ENCODE measurements at regions not wholly inside any gene's neighbourhood (a gene's known extent, or its start where the extent isn't known, plus 50 kb on each side); places are given as distances from the start of the nearest gene placed in this dataset.

- Mint-ChIP-seq H3K27me3 (ENCODE audit: insufficient read depth) (no peaks in the 10 kb centered on the region), H3K36me3 (ENCODE audit: low read depth) (no peaks in the 10 kb centered on the region), H3K4me3 (no peak overlapping the region), H3K9me3 (no peaks in the 10 kb centered on the region), H3K27ac (no peak overlapping the region), H3K4me1 (no peaks in the 10 kb centered on the region)
- Histone ChIP-seq H3K4me3 (ENCODE audit: low read length) (no peak overlapping the region), H3K27ac (ENCODE audit: low read depth, low read length) (no peak overlapping the region), H3K9ac (ENCODE audit: extremely low read depth, low read length, poor library complexity, severe bottlenecking) (no peak overlapping the region), H3K4me1 (ENCODE audit: control insufficient read depth, insufficient read depth, low read length) (no peaks in the 10 kb centered on the region), H3K36me3 (ENCODE audit: control insufficient read depth, insufficient read depth, low read length) (no peaks in the 10 kb centered on the region), H3K9me3 (ENCODE audit: control insufficient read depth, low read length) (no peaks in the 10 kb centered on the region), H3K27me3 (ENCODE audit: control insufficient read depth, insufficient read depth, low read length, poor library complexity, severe bottlenecking) (no peaks in the 10 kb centered on the region)
- TF ChIP-seq CTCF (conservative IDR thresholded peaks at IDR 0.05) = no peak
- WGBS, 2 experiments (ENCODE audit: insufficient coverage in 1 of 2, insufficient read length in 1 of 2) = 86 to 100% methylated on average over 2 of the region's 3 CpGs
- DNase-seq = no peak
Observed at GRCh38 chr7:119937745-119938144, 335.2 kb upstream of the KCND2 start.

- Mint-ChIP-seq H3K4me3 (no peak overlapping the region), H3K36me3 (ENCODE audit: low read depth) (no peaks in the 10 kb centered on the region), H3K27me3 (ENCODE audit: insufficient read depth) (no peaks in the 10 kb centered on the region), H3K27ac (no peak overlapping the region), H3K9me3 (no peaks in the 10 kb centered on the region), H3K4me1 (no peaks in the 10 kb centered on the region)
- H3K4me3 ChIP-seq (ENCODE audit: low read length) = no peak overlapping the region
- no peaks in the 10 kb centered on the region for H3K9me3 ChIP-seq (ENCODE audit: control insufficient read depth, low read length)
- H3K27me3 ChIP-seq (ENCODE audit: control insufficient read depth, insufficient read depth, low read length, poor library complexity, severe bottlenecking) = no peaks in the 10 kb centered on the region
- no peak overlapping the region for H3K27ac ChIP-seq (ENCODE audit: low read depth, low read length)
- no peaks in the 10 kb centered on the region for H3K4me1 ChIP-seq (ENCODE audit: control insufficient read depth, insufficient read depth, low read length)
- no peaks in the 10 kb centered on the region for H3K36me3 ChIP-seq (ENCODE audit: control insufficient read depth, insufficient read depth, low read length)
- DNase-seq = no peak
- WGBS, 2 experiments (ENCODE audit: insufficient coverage in 1 of 2, insufficient read length in 1 of 2) = 93 to 96% methylated on average over 3 to 5 of the region's 5 CpGs
- TF ChIP-seq CTCF (conservative IDR thresholded peaks at IDR 0.05) = no peak
- H3K9ac ChIP-seq (ENCODE audit: extremely low read depth, low read length, poor library complexity, severe bottlenecking) = no peak overlapping the region
Observed at GRCh38 chr7:119943942-119944600, 328.9 kb upstream of the KCND2 start.

- Histone ChIP-seq H3K4me1 (ENCODE audit: control insufficient read depth, insufficient read depth, low read length) (no peaks in the 10 kb centered on the region), H3K9me3 (ENCODE audit: control insufficient read depth, low read length) (no peaks in the 10 kb centered on the region), H3K27me3 (ENCODE audit: control insufficient read depth, insufficient read depth, low read length, poor library complexity, severe bottlenecking) (no peaks in the 10 kb centered on the region), H3K27ac (ENCODE audit: low read depth, low read length) (no peak overlapping the region), H3K36me3 (ENCODE audit: control insufficient read depth, insufficient read depth, low read length) (no peaks in the 10 kb centered on the region), H3K4me3 (ENCODE audit: low read length) (no peak overlapping the region), H3K9ac (ENCODE audit: extremely low read depth, low read length, poor library complexity, severe bottlenecking) (no peak overlapping the region)
- DNase-seq = no peak
- Mint-ChIP-seq H3K9me3 (no peaks in the 10 kb centered on the region), H3K4me3 (no peak overlapping the region), H3K36me3 (ENCODE audit: low read depth) (no peaks in the 10 kb centered on the region), H3K4me1 (no peaks in the 10 kb centered on the region), H3K27me3 (ENCODE audit: insufficient read depth) (no peaks in the 10 kb centered on the region), H3K27ac (no peak overlapping the region)
- 83 to 84% methylated on average over 1 of the region's 1 CpG for WGBS, 2 experiments (ENCODE audit: insufficient coverage in 1 of 2, insufficient read length in 1 of 2)
- TF ChIP-seq CTCF (conservative IDR thresholded peaks at IDR 0.05) = no peak
Observed at GRCh38 chr7:119944601-119944972, 328.4 kb upstream of the KCND2 start.

Data from endodermal cell (in vitro differentiated cells).